Endothelial cell of umbilical vein (primary cell): ENCODE measurements at regions not wholly inside any gene's neighbourhood (a gene's known extent, or its start where the extent isn't known, plus 50 kb on each side); places are given as distances from the start of the nearest gene placed in this dataset.

ENCODE experiments used
- BruUV-seq: library from RNA; stranded (reverse); fragments of 400-500 nt; replicated peaks from 2 replicates; lab custom pipeline; 2021; lab: Mats Ljungman, UMichigan
- CTCF ChIA-PET: fragments of 300-600, 350-600 bp; sonication (Branson Sonifier 250); formaldehyde crosslinking; loops from one replicate; lab custom pipeline; 2021; ENCODE audit warnings: antibody characterized with exemption, inconsistent platforms; lab: Charles Lee
- POLR2A ChIA-PET: fragments of 300-600, 350-600 bp; sonication (Branson Sonifier 250); formaldehyde crosslinking; loops from one replicate; lab custom pipeline; 2021; ENCODE audit warnings: antibody characterized with exemption, inconsistent platforms; lab: Charles Lee
- DNase-seq: peaks from one replicate; pipeline ENCODE4 v3.0.0-alpha.2; 2011; ENCODE audit warnings: low read depth, low spot score
- FAIRE-seq: peaks from 2 replicates; lab custom pipeline; 2011; peaks lifted over from hg19 to GRCh38; lab: Jason Lieb, UNC
- H2AFZ ChIP-seq: 2 replicates; pipeline ENCODE4 v1.6.0; 2012; ENCODE audit warnings: low read depth, low read length, control low read depth, inconsistent platforms
- H3K27ac ChIP-seq: 2 replicates; pipeline ENCODE4 v1.5.1; 2011; ENCODE audit warnings: low read depth, mild to moderate bottlenecking, control low read depth, low read length, moderate library complexity; ENCODE audit not compliant: insufficient read depth
- H3K27me3 ChIP-seq, 2 experiments: 2 replicates each; pipeline versions ENCODE4 v1.6.0 to v1.6.1; 2011; ENCODE audit warnings: low read length in 2 of 2, mixed read lengths in 1 of 2; ENCODE audit not compliant: control insufficient read depth in 2 of 2, insufficient read depth in 2 of 2
- H3K36me3 ChIP-seq, 2 experiments: 2 replicates in 1 of 2; 3 replicates in 1 of 2; pipeline ENCODE4 v1.5.1; 2011; ENCODE audit warnings: low read length in 2 of 2, mild to moderate bottlenecking in 1 of 2, moderate library complexity in 1 of 2; ENCODE audit not compliant: control insufficient read depth in 2 of 2, insufficient read depth in 2 of 2; ENCODE audit errors: extremely low read depth in 1 of 2
- H3K4me1 ChIP-seq: 3 replicates; pipeline ENCODE4 v1.5.1; 2011; ENCODE audit warnings: mild to moderate bottlenecking, low read length; ENCODE audit not compliant: control insufficient read depth, insufficient read depth; ENCODE audit errors: extremely low read depth
- H3K4me2 ChIP-seq: 2 replicates; pipeline ENCODE4 v1.6.1; 2011; ENCODE audit warnings: low read length, control low read depth, mixed read lengths; ENCODE audit not compliant: insufficient read depth
- H3K4me3 ChIP-seq, 3 experiments: fragments of 200-600 bp in 1 of 3; sonication (generic), shearing (Covaris generic) in 1 of 3; replicated peaks in 1 of 3; 2 replicates each; pipeline ENCODE4 v1.5.1; 2011 to 2016; ENCODE audit warnings: control low read depth in 3 of 3, low read length in 3 of 3, mild to moderate bottlenecking in 2 of 3, inconsistent platforms in 1 of 3, low read depth in 1 of 3, moderate library complexity in 1 of 3; ENCODE audit not compliant: insufficient read depth in 1 of 3
- H3K79me2 ChIP-seq: 2 replicates; pipeline ENCODE4 v1.6.0; 2012; ENCODE audit warnings: low read length, inconsistent platforms; ENCODE audit not compliant: control insufficient read depth, insufficient read depth
- H3K9ac ChIP-seq: replicated peaks from 2 replicates; pipeline ENCODE3; 2011; ENCODE audit warnings: low read length, control low read depth; ENCODE audit not compliant: insufficient read depth; ENCODE audit errors: extremely low read depth
- H3K9me1 ChIP-seq: replicated peaks from 3 replicates; pipeline ENCODE4 v1.6.0; 2011; ENCODE audit warnings: mild to moderate bottlenecking, low read length; ENCODE audit not compliant: control insufficient read depth, insufficient read depth; ENCODE audit errors: extremely low read depth
- H3K9me3 ChIP-seq: replicated peaks from 2 replicates; pipeline ENCODE4 v1.5.1; 2012; ENCODE audit warnings: low read length, inconsistent platforms; ENCODE audit not compliant: control insufficient read depth, insufficient read depth
- H4K20me1 ChIP-seq: replicated peaks from 2 replicates; pipeline ENCODE3; 2011; ENCODE audit warnings: mild to moderate bottlenecking, low read length; ENCODE audit not compliant: control insufficient read depth, insufficient read depth; ENCODE audit errors: extremely low read depth
- EZH2 ChIP-seq: IDR thresholded peaks from 2 replicates; pipeline ENCODE4 v1.6.1; 2012; ENCODE audit warnings: borderline replicate concordance, low read depth, mild to moderate bottlenecking, moderate library complexity, low read length, inconsistent platforms; ENCODE audit not compliant: severe bottlenecking
- FOS ChIP-seq: IDR thresholded peaks from 2 replicates; pipeline ENCODE4 v1.6.1; 2011; ENCODE audit warnings: mild to moderate bottlenecking, low read length, moderate library complexity, borderline replicate concordance; ENCODE audit not compliant: insufficient read depth
- GATA2 ChIP-seq: IDR thresholded peaks from 2 replicates; pipeline ENCODE4 v1.7.0; 2011; ENCODE audit warnings: low read depth, mild to moderate bottlenecking, moderate library complexity, mixed read lengths, low read length; ENCODE audit not compliant: insufficient read length, insufficient read depth
- JUN ChIP-seq: IDR thresholded peaks from 2 replicates; pipeline ENCODE4 v1.6.1; 2011; ENCODE audit warnings: borderline replicate concordance, low read depth; ENCODE audit not compliant: insufficient read length, insufficient read depth
- MYC ChIP-seq: IDR thresholded peaks from one replicate; pipeline ENCODE4 v1.6.1; 2011; ENCODE audit warnings: mild to moderate bottlenecking, low read depth, low read length
- POLR2A ChIP-seq: IDR thresholded peaks from 2 replicates; pipeline ENCODE4 v1.6.1; 2012; ENCODE audit warnings: low read depth, mild to moderate bottlenecking, control low read depth, low read length
- POLR2AphosphoS5 ChIP-seq: IDR thresholded peaks from 2 replicates; pipeline ENCODE4 v1.6.1; 2012; ENCODE audit warnings: low read depth, mild to moderate bottlenecking, control low read depth, low read length, moderate library complexity; ENCODE audit not compliant: insufficient read depth
- dilution Hi-C: fragments of 300-500 bp; cut with MboI; formaldehyde crosslinking; loops from one replicate; pipeline ENCODE4 v1.15.0; 2019; ENCODE audit warnings: low sequenced_read_pairs; ENCODE audit not compliant: extremely low pct_ligation_motif_present
- intact Hi-C: fragments of 100-400 bp; cut with micrococcal nuclease; formaldehyde crosslinking; loops from one replicate; pipeline ENCODE4 v1.10.0; 2022
- TF ChIP-seq, protein P1 (sequence below), 2 donors: IDR thresholded peaks; 1 replicate in 1 of 2; 2 replicates in 1 of 2; pipeline ENCODE4 v1.5.1; 2011; ENCODE audit warnings: low read length in 2 of 2, mild to moderate bottlenecking in 2 of 2, moderate library complexity in 2 of 2, control low read depth in 1 of 2, inconsistent platforms in 1 of 2, low read depth in 1 of 2; ENCODE audit not compliant: insufficient read depth in 1 of 2; ENCODE audit errors: extremely low read depth in 1 of 2
- TF ChIP-seq, protein P2 (sequence below): IDR thresholded peaks from 2 replicates; pipeline ENCODE4 v1.6.1; 2011; ENCODE audit not compliant: insufficient read depth, insufficient read length

DNA sequence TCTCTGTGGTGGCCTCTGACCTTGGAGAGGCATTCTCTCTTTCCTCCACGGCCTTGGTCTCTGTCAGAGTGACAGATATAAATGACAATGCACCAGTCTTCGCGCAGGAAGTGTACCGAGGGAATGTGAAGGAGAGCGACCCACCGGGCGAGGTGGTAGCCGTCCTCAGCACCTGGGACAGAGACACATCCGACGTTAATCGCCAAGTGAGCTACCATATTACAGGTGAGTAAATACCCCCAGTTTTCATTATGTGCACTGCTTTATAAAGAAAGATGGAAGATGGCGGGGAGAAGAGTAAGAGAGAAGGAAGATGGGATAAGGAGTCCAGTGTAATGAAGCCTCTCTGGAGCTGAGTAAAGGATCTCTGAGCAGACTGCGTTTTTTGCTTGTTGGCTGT is 167.8 kb upstream of the MTNR1B start:
- Histone ChIP-seq H3K4me2 (no peak overlapping the region), H3K9me1 (no peaks in the 10 kb centered on the region), H3K79me2 (no peaks in the 10 kb centered on the region), H3K4me3 (no peak overlapping the region), H3K4me1 (no peaks in the 10 kb centered on the region), H4K20me1 (no peaks in the 10 kb centered on the region), H3K36me3 (no peaks in the 10 kb centered on the region), H3K27me3 (no peaks in the 10 kb centered on the region), H3K9ac (no peak overlapping the region), H3K9me3 (peaks cover 3% of the 10 kb centered on the region), H2AFZ (no peak overlapping the region), H3K27ac (no peak overlapping the region)
- no TSS peak for BruUV-seq
- CTCF ChIA-PET = no interaction called here
- dilution Hi-C loops = no loop called here
- intact Hi-C loops = no loop called here
- no peak for TF ChIP-seq POLR2A
- TF ChIP-seq, protein P1, sequence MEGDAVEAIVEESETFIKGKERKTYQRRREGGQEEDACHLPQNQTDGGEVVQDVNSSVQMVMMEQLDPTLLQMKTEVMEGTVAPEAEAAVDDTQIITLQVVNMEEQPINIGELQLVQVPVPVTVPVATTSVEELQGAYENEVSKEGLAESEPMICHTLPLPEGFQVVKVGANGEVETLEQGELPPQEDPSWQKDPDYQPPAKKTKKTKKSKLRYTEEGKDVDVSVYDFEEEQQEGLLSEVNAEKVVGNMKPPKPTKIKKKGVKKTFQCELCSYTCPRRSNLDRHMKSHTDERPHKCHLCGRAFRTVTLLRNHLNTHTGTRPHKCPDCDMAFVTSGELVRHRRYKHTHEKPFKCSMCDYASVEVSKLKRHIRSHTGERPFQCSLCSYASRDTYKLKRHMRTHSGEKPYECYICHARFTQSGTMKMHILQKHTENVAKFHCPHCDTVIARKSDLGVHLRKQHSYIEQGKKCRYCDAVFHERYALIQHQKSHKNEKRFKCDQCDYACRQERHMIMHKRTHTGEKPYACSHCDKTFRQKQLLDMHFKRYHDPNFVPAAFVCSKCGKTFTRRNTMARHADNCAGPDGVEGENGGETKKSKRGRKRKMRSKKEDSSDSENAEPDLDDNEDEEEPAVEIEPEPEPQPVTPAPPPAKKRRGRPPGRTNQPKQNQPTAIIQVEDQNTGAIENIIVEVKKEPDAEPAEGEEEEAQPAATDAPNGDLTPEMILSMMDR (IDR thresholded peaks at IDR 0.05; ENCODE audit: extremely low read depth in 1 of 2, insufficient read depth in 1 of 2, low read depth in 1 of 2, low read length in 2 of 2) = no peak
- TF ChIP-seq JUN = no peak
- no peak for TF ChIP-seq EZH2
- TF ChIP-seq MYC = no peak
- no peak for TF ChIP-seq GATA2
- no peak for TF ChIP-seq FOS
- TF ChIP-seq, protein P2, sequence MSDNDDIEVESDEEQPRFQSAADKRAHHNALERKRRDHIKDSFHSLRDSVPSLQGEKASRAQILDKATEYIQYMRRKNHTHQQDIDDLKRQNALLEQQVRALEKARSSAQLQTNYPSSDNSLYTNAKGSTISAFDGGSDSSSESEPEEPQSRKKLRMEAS = no peak
- no peak for TF ChIP-seq POLR2AphosphoS5
- FAIRE-seq = no peak
- POLR2A ChIA-PET = no interaction called here
- no peak for DNase-seq
